Tibial artery (tissue), 4 donors: ENCODE measurements at regions not wholly inside any gene's neighbourhood (a gene's known extent, or its start where the extent isn't known, plus 50 kb on each side); places are given as distances from the start of the nearest gene placed in this dataset.

Source experiments
- DNase-seq, 2 donors: peaks; one replicate each; pipeline ENCODE4 v3.0.0-alpha.2; 2019
- H3K27ac ChIP-seq, 2 donors: fragments of 200-600 bp; sonication (generic) in 1 of 2; 1 replicate in 1 of 2; 2 replicates in 1 of 2; pipeline ENCODE4 v1.5.1; 2018 to 2019; ENCODE audit warnings: mild to moderate bottlenecking in 1 of 2
- H3K27me3 ChIP-seq, 2 donors: fragments of 200-600 bp; sonication (generic) in 1 of 2; one replicate each; pipeline versions ENCODE4 v1.5.1 to v1.6.0; 2016 to 2019
- H3K36me3 ChIP-seq, 3 donors: fragments of 200-600 bp; sonication (generic) in 2 of 3; one replicate each; pipeline ENCODE4 v1.5.1; 2016 to 2019; ENCODE audit warnings: mild to moderate bottlenecking in 2 of 3
- H3K4me1 ChIP-seq, 4 donors: fragments of 200-600 bp; sonication (generic) in 2 of 4; 1 replicate in 3 of 4; 2 replicates in 1 of 4; pipeline ENCODE4 v1.5.1; 2016 to 2019
- H3K4me3 ChIP-seq, 2 donors: fragments of 200-600 bp; sonication (generic) in 1 of 2; 1 replicate in 1 of 2; 2 replicates in 1 of 2; pipeline ENCODE4 v1.5.1; 2018 to 2019; ENCODE audit warnings: mild to moderate bottlenecking in 2 of 2
- H3K9me3 ChIP-seq, 3 donors: fragments of 200-600 bp; sonication (generic) in 1 of 3; one replicate each; pipeline ENCODE4 v1.5.1; 2016 to 2019
- CTCF ChIP-seq, 2 experiments: fragments of 200-600 bp in 1 of 2; fragments of 450-650 bp in 1 of 2; IDR thresholded peaks; one replicate each; pipeline ENCODE4 v1.5.1; 2017 to 2019; ENCODE audit warnings: antibody characterized with exemption in 2 of 2, mild to moderate bottlenecking in 1 of 2, moderate library complexity in 1 of 2
- intact Hi-C: fragments of 100-400 bp; cut with DNase I; formaldehyde crosslinking; loops from one replicate; pipeline ENCODE4 v1.15.0; 2023; ENCODE audit warnings: low total_unique reads

- no peaks in the 10 kb centered on the region for H3K9me3 ChIP-seq
- H3K27me3 ChIP-seq: no peaks in the 10 kb centered on the region
- H3K36me3 ChIP-seq: no peaks in the 10 kb centered on the region
- no peak for DNase-seq
- no peaks in the 10 kb centered on the region for H3K4me1 ChIP-seq
- no peak for TF ChIP-seq CTCF (IDR thresholded peaks at IDR 0.05)
- no peak overlapping the region for H3K27ac ChIP-seq
- intact Hi-C loops: no loop called here
- H3K4me3 ChIP-seq: no peak overlapping the region
Measured at GRCh38 chr10:120744040-120744439, 107.1 kb upstream of the WDR11 start.

- intact Hi-C loops: no loop called here
- no peaks in the 10 kb centered on the region for H3K27me3 ChIP-seq
- TF ChIP-seq CTCF (IDR thresholded peaks at IDR 0.05): no peak
- DNase-seq: no peak
- no peak overlapping the region for H3K27ac ChIP-seq
- H3K4me3 ChIP-seq: no peak overlapping the region
- no peaks in the 10 kb centered on the region for H3K4me1 ChIP-seq
- no peaks in the 10 kb centered on the region for H3K36me3 ChIP-seq
- no peaks in the 10 kb centered on the region for H3K9me3 ChIP-seq
Measured at GRCh38 chr10:120746001-120746777, 105.0 kb upstream of the WDR11 start.

GRCh38 chr10:120748519-120748918 is 102.6 kb upstream of the WDR11 start:
- intact Hi-C loops: no loop called here

GRCh38 chr10:120749072-120749471 is 102.1 kb upstream of the WDR11 start:
- no peak overlapping the region for H3K27ac ChIP-seq
- H3K36me3 ChIP-seq: no peaks in the 10 kb centered on the region
- H3K4me1 ChIP-seq: no peaks in the 10 kb centered on the region
- H3K27me3 ChIP-seq: no peaks in the 10 kb centered on the region
- H3K9me3 ChIP-seq: no peaks in the 10 kb centered on the region
- no peak for TF ChIP-seq CTCF (IDR thresholded peaks at IDR 0.05)
- intact Hi-C loops: no loop called here
- no peak overlapping the region for H3K4me3 ChIP-seq
- no peak for DNase-seq

More at GRCh38 chr10:120748519-120748918, 102.6 kb upstream of the WDR11 start:
- Histone ChIP-seq H3K4me3 (no peak overlapping the region), H3K36me3 (no peaks in the 10 kb centered on the region), H3K4me1 (no peaks in the 10 kb centered on the region), H3K27ac (no peak overlapping the region), H3K9me3 (no peaks in the 10 kb centered on the region), H3K27me3 (no peaks in the 10 kb centered on the region)
- no peak for TF ChIP-seq CTCF (IDR thresholded peaks at IDR 0.05)
- DNase-seq: no peak

- no peaks in the 10 kb centered on the region for H3K9me3 ChIP-seq
- H3K36me3 ChIP-seq: no peaks in the 10 kb centered on the region
- H3K27ac ChIP-seq: no peak overlapping the region
- no peak for TF ChIP-seq CTCF (IDR thresholded peaks at IDR 0.05)
- H3K27me3 ChIP-seq: no peaks in the 10 kb centered on the region
- no peak overlapping the region for H3K4me3 ChIP-seq
- DNase-seq: no peak
- H3K4me1 ChIP-seq: no peaks in the 10 kb centered on the region
- intact Hi-C loops: no loop called here
Measured at GRCh38 chr10:120749856-120750566, 101.2 kb upstream of the WDR11 start.
